ENCODE measurements at regions not wholly inside any gene's neighbourhood (a gene's known extent, or its start where the extent isn't known, plus 50 kb on each side); places are given as distances from the start of the nearest gene placed in this dataset.

DNA sequence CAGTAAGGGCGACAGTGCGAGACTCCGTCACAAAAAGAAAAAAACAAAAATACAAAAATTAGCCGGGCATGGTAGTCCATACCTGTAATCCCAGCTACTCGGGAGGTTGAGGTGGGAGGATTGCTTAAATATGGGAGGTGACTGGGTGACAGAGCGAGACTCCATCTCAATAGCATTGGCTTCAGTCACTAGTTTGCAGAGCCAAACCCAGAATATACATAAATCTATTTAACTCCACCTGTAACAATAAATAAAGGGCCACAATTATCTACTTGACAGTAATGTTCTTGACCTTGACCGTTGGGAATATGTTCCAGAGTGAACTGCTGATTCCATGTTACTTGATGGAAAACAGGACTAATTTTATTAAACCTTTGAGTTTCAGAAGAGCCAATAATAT, 198.9 kb upstream of the MDGA2 start:
- Histone ChIP-seq H3K9me3 (no peaks in the 10 kb centered on the region), H3K36me3 (no peaks in the 10 kb centered on the region), H3K4me3 (no peak overlapping the region), H3K27me3 (no peaks in the 10 kb centered on the region), H3K27ac (no peak overlapping the region), H3K4me1 (no peaks in the 10 kb centered on the region)
- TF ChIP-seq, protein P1, sequence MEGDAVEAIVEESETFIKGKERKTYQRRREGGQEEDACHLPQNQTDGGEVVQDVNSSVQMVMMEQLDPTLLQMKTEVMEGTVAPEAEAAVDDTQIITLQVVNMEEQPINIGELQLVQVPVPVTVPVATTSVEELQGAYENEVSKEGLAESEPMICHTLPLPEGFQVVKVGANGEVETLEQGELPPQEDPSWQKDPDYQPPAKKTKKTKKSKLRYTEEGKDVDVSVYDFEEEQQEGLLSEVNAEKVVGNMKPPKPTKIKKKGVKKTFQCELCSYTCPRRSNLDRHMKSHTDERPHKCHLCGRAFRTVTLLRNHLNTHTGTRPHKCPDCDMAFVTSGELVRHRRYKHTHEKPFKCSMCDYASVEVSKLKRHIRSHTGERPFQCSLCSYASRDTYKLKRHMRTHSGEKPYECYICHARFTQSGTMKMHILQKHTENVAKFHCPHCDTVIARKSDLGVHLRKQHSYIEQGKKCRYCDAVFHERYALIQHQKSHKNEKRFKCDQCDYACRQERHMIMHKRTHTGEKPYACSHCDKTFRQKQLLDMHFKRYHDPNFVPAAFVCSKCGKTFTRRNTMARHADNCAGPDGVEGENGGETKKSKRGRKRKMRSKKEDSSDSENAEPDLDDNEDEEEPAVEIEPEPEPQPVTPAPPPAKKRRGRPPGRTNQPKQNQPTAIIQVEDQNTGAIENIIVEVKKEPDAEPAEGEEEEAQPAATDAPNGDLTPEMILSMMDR (IDR thresholded peaks at IDR 0.05): no peak
- TF ChIP-seq POLR2A (IDR thresholded peaks at IDR 0.05): no peak
- intact Hi-C loops (cut with DNase I; ENCODE audit: low total_unique reads): no loop called here
- DNase-seq: no peak

DNA sequence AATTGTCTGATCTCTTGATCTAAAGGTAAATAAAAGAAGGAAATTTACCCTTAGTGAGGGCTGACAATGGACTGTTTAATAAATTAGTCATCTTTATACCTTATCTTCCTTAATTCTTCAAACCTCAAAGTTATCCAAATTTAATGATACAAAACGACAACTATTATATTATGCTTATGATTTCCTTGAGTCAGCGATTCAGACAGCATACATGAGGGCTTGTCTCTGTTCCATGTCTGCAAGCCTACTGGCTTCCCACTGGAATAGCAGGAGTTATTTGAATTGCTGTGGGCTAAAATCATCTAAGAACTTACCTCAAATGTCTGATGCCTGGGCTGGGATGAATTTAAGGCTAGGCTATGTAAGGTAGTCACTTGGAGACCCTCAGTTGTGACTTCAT, 197.2 kb upstream of the MDGA2 start:
- no peak overlapping the region for H3K4me3 ChIP-seq
- H3K27me3 ChIP-seq: no peaks in the 10 kb centered on the region
- H3K36me3 ChIP-seq: no peaks in the 10 kb centered on the region
- H3K9me3 ChIP-seq: no peaks in the 10 kb centered on the region
- no peak for TF ChIP-seq POLR2A (IDR thresholded peaks at IDR 0.05)
- TF ChIP-seq, protein P1 (IDR thresholded peaks at IDR 0.05): no peak
- intact Hi-C loops (cut with DNase I; ENCODE audit: low total_unique reads): no loop called here
- H3K27ac ChIP-seq: no peak overlapping the region
- DNase-seq: no peak
- no peaks in the 10 kb centered on the region for H3K4me1 ChIP-seq

DNA sequence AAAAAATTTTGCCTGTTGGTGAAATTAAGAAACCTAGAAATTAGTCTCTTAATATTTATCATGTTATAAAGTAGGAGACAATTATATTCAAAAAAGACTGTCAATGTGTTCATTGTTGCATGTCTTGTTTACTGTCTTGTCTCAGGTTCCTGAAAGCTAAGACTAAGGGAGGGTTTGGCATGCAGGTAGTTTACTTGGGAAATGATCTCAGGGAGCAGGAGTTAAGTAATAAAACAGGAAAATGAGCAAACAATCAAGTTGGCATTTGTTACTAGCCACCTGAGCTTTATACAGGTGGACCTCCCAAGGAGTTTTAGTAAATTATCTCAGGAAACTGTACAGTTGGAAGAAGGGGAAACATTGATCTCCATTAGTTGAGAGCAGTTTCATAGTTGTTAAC, 188.0 kb upstream of the MDGA2 start:
- no peaks in the 10 kb centered on the region for H3K27me3 ChIP-seq
- no peaks in the 10 kb centered on the region for H3K9me3 ChIP-seq
- TF ChIP-seq, protein P1 (IDR thresholded peaks at IDR 0.05): no peak
- no peak for TF ChIP-seq POLR2A (IDR thresholded peaks at IDR 0.05)
- no peaks in the 10 kb centered on the region for H3K4me1 ChIP-seq
- H3K4me3 ChIP-seq: no peak overlapping the region
- intact Hi-C loops (cut with DNase I; ENCODE audit: low total_unique reads): no loop called here
- H3K27ac ChIP-seq: no peak overlapping the region
- no peaks in the 10 kb centered on the region for H3K36me3 ChIP-seq
- no peak for DNase-seq

DNA sequence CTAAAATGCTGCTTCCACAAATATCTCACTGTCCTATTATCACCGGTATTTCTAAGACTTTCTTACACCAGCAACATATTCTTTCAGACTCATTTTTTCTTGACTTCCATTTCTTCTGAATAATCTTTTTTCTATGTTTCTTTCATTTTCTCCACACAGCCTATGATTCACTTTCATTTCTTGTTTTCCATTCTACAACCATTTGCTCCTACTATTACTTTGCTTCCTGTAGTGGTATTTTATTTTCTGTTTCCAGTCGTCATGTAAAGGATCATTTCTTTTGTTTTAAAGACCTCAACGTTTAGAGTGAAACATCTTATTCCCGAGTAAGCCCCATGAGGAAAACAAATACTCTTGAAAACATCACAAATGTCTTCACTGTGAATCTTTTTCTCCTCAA, 182.2 kb upstream of the MDGA2 start:
- Histone ChIP-seq H3K36me3 (no peaks in the 10 kb centered on the region), H3K9me3 (no peaks in the 10 kb centered on the region), H3K4me3 (no peak overlapping the region), H3K27ac (no peak overlapping the region), H3K27me3 (no peaks in the 10 kb centered on the region), H3K4me1 (no peaks in the 10 kb centered on the region)
- intact Hi-C loops (cut with DNase I; ENCODE audit: low total_unique reads): no loop called here
- no peak for DNase-seq
- TF ChIP-seq POLR2A (IDR thresholded peaks at IDR 0.05): no peak
- TF ChIP-seq, protein P1 (IDR thresholded peaks at IDR 0.05): no peak

DNA sequence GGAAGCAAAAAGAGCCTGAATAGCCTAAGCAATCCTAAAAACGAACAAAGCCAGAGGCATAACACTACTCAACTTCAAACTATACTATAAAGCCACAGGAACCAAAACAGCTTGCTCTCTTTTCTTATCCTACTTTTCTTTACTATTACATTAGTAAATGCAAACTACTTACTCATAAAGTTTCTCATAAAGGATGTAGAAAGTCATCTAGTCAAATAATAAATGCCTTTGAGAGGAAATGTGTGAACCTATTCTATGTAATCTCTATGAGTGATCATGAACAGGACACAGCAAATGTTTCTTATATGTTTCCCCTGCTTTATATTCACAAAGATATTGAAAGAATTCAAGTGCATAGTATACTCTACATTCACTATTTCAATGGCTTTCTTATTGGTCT, 176.9 kb upstream of the MDGA2 start:
- H3K27ac ChIP-seq: no peak overlapping the region
- no peaks in the 10 kb centered on the region for H3K4me1 ChIP-seq
- no peak for TF ChIP-seq POLR2A (IDR thresholded peaks at IDR 0.05)
- no peaks in the 10 kb centered on the region for H3K27me3 ChIP-seq
- H3K9me3 ChIP-seq: no peaks in the 10 kb centered on the region
- no peak for DNase-seq
- H3K36me3 ChIP-seq: no peaks in the 10 kb centered on the region
- intact Hi-C loops (cut with DNase I; ENCODE audit: low total_unique reads): no loop called here
- no peak overlapping the region for H3K4me3 ChIP-seq

DNA sequence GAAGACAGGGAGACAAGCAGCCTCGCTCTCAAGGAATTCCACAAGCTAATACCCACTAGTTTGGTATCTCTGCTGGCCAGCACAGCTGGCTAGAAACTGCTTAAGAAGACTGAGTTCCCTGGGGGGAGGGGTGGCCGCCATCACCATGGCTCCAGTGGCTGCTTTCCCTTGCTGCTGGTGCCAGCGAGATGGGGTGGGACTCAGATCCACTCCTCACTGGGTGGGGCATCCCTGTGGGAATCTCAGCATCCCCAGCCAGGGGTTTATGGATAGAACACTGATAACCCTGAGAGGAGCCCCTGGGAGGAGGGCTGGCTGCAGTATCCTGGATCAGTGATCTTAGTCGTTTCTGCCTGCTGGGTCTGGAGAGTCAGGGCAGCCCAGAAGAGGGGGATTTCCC, 170.6 kb upstream of the MDGA2 start:
- Histone ChIP-seq H3K4me3 (no peak overlapping the region), H3K27ac (no peak overlapping the region), H3K36me3 (no peaks in the 10 kb centered on the region), H3K9me3 (no peaks in the 10 kb centered on the region), H3K27me3 (no peaks in the 10 kb centered on the region), H3K4me1 (no peaks in the 10 kb centered on the region)
- TF ChIP-seq POLR2A (IDR thresholded peaks at IDR 0.05): no peak
- no peak for DNase-seq
- intact Hi-C loops (cut with DNase I; ENCODE audit: low total_unique reads): no loop called here

Measured in uterus (tissue), 3 donors.